ENCODE measurements at regions not wholly inside any gene's neighbourhood (a gene's known extent, or its start where the extent isn't known, plus 50 kb on each side); places are given as distances from the start of the nearest gene placed in this dataset.

DNA sequence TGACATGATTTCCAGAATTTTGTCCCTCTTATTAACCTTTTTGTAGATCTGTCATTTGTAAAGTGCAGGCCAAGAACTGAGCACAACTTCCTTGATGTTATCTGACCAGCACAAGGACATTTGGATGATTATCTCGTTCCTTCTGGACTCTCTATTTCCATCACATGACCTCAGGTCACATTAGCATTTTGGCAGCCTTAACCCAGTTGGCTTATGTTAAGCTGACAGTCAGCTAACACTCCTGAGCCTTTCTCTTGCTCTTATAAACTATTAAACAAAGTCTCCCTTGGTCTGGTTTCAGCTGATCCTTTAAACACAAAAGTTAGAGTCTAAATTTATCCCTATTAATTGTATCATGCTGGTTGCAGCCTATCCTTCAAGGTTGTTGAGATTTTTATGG lies 167.2 kb upstream of the RBBP8 start:
- TF ChIP-seq CTCF (IDR thresholded peaks at IDR 0.05) = no peak
- TF ChIP-seq POLR2A (IDR thresholded peaks at IDR 0.05) = no peak

All from Peyer's patch (tissue), 4 donors.